Astrocyte (in vitro differentiated cells and primary cell): ENCODE measurements at regions not wholly inside any gene's neighbourhood (a gene's known extent, or its start where the extent isn't known, plus 50 kb on each side); places are given as distances from the start of the nearest gene placed in this dataset.

Experiments used
- DNase-seq: peaks from one replicate; pipeline ENCODE4 v3.0.0-alpha.2; 2010; ENCODE audit warnings: low read depth
- FAIRE-seq: peaks from 2 replicates; lab custom pipeline; 2011; peaks lifted over from hg19 to GRCh38; lab: Jason Lieb, UNC
- H2AFZ ChIP-seq: 2 replicates; pipeline ENCODE4 v1.6.0; 2012; ENCODE audit warnings: low read depth, low read length, inconsistent platforms
- H3K27ac ChIP-seq: 2 replicates; pipeline ENCODE4 v1.5.1; 2011; ENCODE audit warnings: low read depth, low read length, inconsistent platforms
- H3K27me3 ChIP-seq: 2 replicates; pipeline ENCODE4 v1.6.0; 2011; ENCODE audit warnings: low read length, inconsistent platforms; ENCODE audit not compliant: insufficient read depth
- H3K36me3 ChIP-seq: 2 replicates; pipeline ENCODE4 v1.5.1; 2011; ENCODE audit warnings: low read length, inconsistent platforms; ENCODE audit not compliant: insufficient read depth
- H3K4me1 ChIP-seq: 2 replicates; pipeline ENCODE4 v1.5.1; 2011; ENCODE audit warnings: low read length, inconsistent platforms; ENCODE audit not compliant: insufficient read depth
- H3K4me2 ChIP-seq: 2 replicates; pipeline ENCODE4 v1.6.0; 2012; ENCODE audit warnings: low read length, inconsistent platforms
- H3K4me3 ChIP-seq: 2 replicates; pipeline ENCODE4 v1.5.1; 2011; ENCODE audit warnings: low read depth, mild to moderate bottlenecking, low read length, inconsistent platforms; ENCODE audit not compliant: insufficient read depth
- H3K79me2 ChIP-seq: 2 replicates; pipeline ENCODE4 v1.6.0; 2012; ENCODE audit warnings: mild to moderate bottlenecking, low read length, inconsistent platforms; ENCODE audit not compliant: insufficient read depth
- H3K9ac ChIP-seq: 2 replicates; pipeline ENCODE4 v1.6.0; 2012; ENCODE audit warnings: mild to moderate bottlenecking, low read length, inconsistent platforms
- H3K9me3 ChIP-seq: 2 replicates; pipeline ENCODE4 v1.5.1; 2012; ENCODE audit warnings: low read depth, mild to moderate bottlenecking, low read length, inconsistent platforms; ENCODE audit not compliant: insufficient read depth
- H4K20me1 ChIP-seq: 2 replicates; pipeline ENCODE4 v1.6.0; 2012; ENCODE audit warnings: low read length, inconsistent platforms; ENCODE audit not compliant: insufficient read depth
- H3K27ac Mint-ChIP-seq: one replicate; pipeline ENCODE4 v1.8.0; 2021; ENCODE audit warnings: mild to moderate bottlenecking, mixed read lengths; ENCODE audit not compliant: unreplicated experiment
- H3K27me3 Mint-ChIP-seq: one replicate; pipeline ENCODE4 v1.8.0; 2021; ENCODE audit warnings: low read depth, mixed read lengths; ENCODE audit not compliant: unreplicated experiment
- H3K36me3 Mint-ChIP-seq: one replicate; pipeline ENCODE4 v1.8.0; 2021; ENCODE audit warnings: low read depth, mixed read lengths; ENCODE audit not compliant: unreplicated experiment
- H3K4me1 Mint-ChIP-seq: one replicate; pipeline ENCODE4 v1.8.0; 2021; ENCODE audit warnings: low read depth, mixed read lengths; ENCODE audit not compliant: unreplicated experiment
- H3K4me3 Mint-ChIP-seq: one replicate; pipeline ENCODE4 v1.8.0; 2021; ENCODE audit warnings: mild to moderate bottlenecking, moderate library complexity, mixed read lengths; ENCODE audit not compliant: unreplicated experiment
- H3K9me3 Mint-ChIP-seq: one replicate; pipeline ENCODE4 v1.8.0; 2021; ENCODE audit warnings: mild to moderate bottlenecking, mixed read lengths; ENCODE audit not compliant: unreplicated experiment
- CTCF ChIP-seq: IDR thresholded peaks from 2 replicates; pipeline ENCODE4 v1.5.1; 2011; ENCODE audit warnings: low read depth, mild to moderate bottlenecking, inconsistent platforms, low read length, moderate library complexity; ENCODE audit not compliant: insufficient read depth
- EZH2 ChIP-seq: IDR thresholded peaks from 2 replicates; pipeline ENCODE4 v1.6.1; 2012; ENCODE audit warnings: mild to moderate bottlenecking, low read length, inconsistent platforms; ENCODE audit not compliant: insufficient read depth

DNA sequence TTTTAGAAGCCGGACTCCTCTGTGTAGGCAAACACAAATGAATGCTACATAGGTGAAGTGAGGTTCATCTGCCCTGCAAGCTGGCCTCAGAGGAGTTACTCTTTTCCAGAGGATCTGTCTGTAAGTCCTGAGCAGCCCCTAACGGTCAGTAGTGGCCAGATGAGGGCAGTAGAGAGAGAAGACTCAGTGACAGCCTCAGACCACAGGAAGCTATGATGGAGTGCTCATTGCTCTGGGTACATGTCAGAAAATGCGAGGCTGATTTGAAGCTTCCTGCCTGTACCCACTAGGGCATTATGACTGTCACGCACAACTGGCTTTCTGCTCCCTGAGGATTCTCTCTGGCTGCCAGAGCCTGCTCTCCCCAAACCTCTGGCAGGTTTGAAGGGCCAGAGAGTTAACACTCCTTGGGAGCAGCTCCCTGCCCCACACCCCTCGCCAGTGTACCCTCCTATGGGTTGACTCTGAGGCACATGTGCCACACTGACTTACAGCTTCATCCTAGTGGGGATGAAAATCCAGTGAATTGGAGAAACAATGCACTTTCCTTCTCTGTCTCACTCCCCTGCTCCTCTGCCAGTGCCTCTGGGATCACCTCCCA is 141.5 kb downstream of the GABRG2 start:
- Mint-ChIP-seq H3K36me3 (no peaks in the 10 kb centered on the region), H3K4me3 (no peak overlapping the region), H3K9me3 (no peaks in the 10 kb centered on the region), H3K27ac (no peak overlapping the region), H3K27me3 (peaks cover 4% of the 10 kb centered on the region), H3K4me1 (no peaks in the 10 kb centered on the region)
- Histone ChIP-seq H3K9me3 (peaks cover 5% of the 10 kb centered on the region), H3K27ac (no peak overlapping the region), H3K27me3 (no peaks in the 10 kb centered on the region), H3K4me3 (no peak overlapping the region), H3K9ac (no peak overlapping the region), H2AFZ (no peak overlapping the region), H3K36me3 (no peaks in the 10 kb centered on the region), H3K4me1 (no peaks in the 10 kb centered on the region), H4K20me1 (no peaks in the 10 kb centered on the region), H3K79me2 (no peaks in the 10 kb centered on the region), H3K4me2 (no peak overlapping the region)
- TF ChIP-seq EZH2 (no peak), CTCF (peak; percentile 13)
- DNase-seq, result no peak
- no peak for FAIRE-seq

- H3K4me1 ChIP-seq, result no peaks in the 10 kb centered on the region
- DNase-seq (no peak), FAIRE-seq (no peak)
- H3K27ac Mint-ChIP-seq, result no peak overlapping the region
- H3K27me3 Mint-ChIP-seq, result no peaks in the 10 kb centered on the region
- H3K4me3 Mint-ChIP-seq, result no peak overlapping the region
- no peak for TF ChIP-seq EZH2
- no peak for TF ChIP-seq CTCF
- H3K27me3 ChIP-seq, result no peaks in the 10 kb centered on the region
- no peak overlapping the region for H3K4me3 ChIP-seq
- no peaks in the 10 kb centered on the region for H4K20me1 ChIP-seq
- no peak overlapping the region for H3K9ac ChIP-seq
- H3K4me1 Mint-ChIP-seq, result peaks cover 3% of the 10 kb centered on the region
- H3K4me2 ChIP-seq, result no peak overlapping the region
- H3K27ac ChIP-seq, result no peak overlapping the region
- H3K36me3 ChIP-seq, result no peaks in the 10 kb centered on the region
- H3K79me2 ChIP-seq, result no peaks in the 10 kb centered on the region
- no peaks in the 10 kb centered on the region for H3K36me3 Mint-ChIP-seq
- H2AFZ ChIP-seq, result no peak overlapping the region
- no peaks in the 10 kb centered on the region for H3K9me3 ChIP-seq
- no peaks in the 10 kb centered on the region for H3K9me3 Mint-ChIP-seq
These were observed 147.0 kb downstream of the GABRG2 start for GRCh38 chr5:162214551-162214950.

DNA sequence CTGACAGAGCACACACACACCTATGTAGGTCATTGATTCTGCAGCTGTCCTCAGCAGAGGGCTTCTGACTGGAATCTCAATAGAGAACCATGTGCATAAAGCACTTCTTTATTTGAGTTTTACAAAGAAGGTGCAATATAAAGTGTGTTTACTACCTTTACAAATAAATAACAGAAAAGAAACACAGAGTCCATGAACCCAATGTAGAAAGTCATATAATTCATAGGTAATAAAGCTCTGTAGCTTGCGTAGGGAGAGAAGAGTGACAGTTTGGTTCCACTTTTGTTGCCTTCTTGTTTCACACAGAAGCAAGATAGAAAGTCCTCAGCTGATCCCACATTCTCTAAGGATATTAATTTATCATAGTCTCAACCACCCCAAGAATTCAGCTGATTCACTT is 149.5 kb downstream of the GABRG2 start:
- Histone ChIP-seq H3K4me3 (no peak overlapping the region), H3K4me2 (no peak overlapping the region), H3K4me1 (no peaks in the 10 kb centered on the region), H3K27ac (no peak overlapping the region), H3K27me3 (no peaks in the 10 kb centered on the region), H2AFZ (no peak overlapping the region), H4K20me1 (no peaks in the 10 kb centered on the region), H3K79me2 (no peaks in the 10 kb centered on the region), H3K9ac (no peak overlapping the region), H3K9me3 (no peaks in the 10 kb centered on the region), H3K36me3 (no peaks in the 10 kb centered on the region)
- Mint-ChIP-seq H3K4me3 (no peak overlapping the region), H3K36me3 (no peaks in the 10 kb centered on the region), H3K27ac (no peak overlapping the region), H3K27me3 (no peaks in the 10 kb centered on the region), H3K4me1 (peaks cover 3% of the 10 kb centered on the region), H3K9me3 (no peaks in the 10 kb centered on the region)
- DNase-seq, result no peak
- no peak for FAIRE-seq
- TF ChIP-seq CTCF (no peak), EZH2 (no peak)
